Hematopoietic multipotent progenitor cell treated with erythropoietin and hydrocortisone succinate and interleukin-3 and kit ligand, for 6 days (in vitro differentiated cells): ENCODE measurements at regions not wholly inside any gene's neighbourhood (a gene's known extent, or its start where the extent isn't known, plus 50 kb on each side); places are given as distances from the start of the nearest gene placed in this dataset.
"Not testable (repeated sequence)": the region's sequence is repeated elsewhere in the genome, so short reads cannot be mapped to it uniquely, and the experiment has no call there.

Experiments
- DNase-seq: peaks from one replicate; pipeline ENCODE4 v3.0.0-alpha.2; 2015

DNA sequence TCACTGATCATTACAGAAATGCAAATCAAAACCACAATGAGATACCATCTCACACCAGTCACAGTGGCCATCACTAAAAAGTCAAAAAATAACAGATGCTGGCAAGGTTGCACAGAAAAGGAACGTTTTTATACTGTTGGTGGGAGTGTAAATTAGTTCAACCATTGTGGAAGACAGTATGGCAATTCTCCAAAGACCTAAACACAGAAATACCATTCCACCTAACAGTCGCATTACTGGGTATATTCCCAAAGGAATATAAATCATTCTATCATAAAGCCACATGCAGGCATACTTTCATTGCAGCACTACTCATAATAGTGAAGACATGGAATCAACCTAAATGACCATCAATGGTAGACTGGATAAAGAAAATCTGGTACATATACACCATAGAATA is 83.2 kb upstream of the ARID5B start:
- DNase-seq: not testable (repeated sequence)

DNA sequence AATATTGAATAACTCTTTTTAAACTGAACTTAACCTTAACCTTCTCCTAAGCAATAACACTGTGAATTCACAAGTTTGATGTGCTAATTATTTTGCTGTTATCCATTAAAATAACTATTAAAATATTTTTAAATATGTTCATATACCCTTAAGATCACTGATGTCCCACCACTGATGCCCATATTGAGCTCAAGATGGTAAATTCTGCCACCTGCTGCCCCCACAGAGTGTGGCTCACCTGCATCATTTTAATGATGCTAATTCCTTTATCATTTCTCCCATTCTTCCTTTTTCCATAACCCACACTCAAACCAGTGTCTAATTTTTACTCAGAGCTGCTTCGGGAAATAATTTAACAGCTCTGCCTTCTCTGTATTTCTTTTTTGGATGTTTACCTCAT is 82.3 kb upstream of the ARID5B start:
- DNase-seq: no peak

DNA sequence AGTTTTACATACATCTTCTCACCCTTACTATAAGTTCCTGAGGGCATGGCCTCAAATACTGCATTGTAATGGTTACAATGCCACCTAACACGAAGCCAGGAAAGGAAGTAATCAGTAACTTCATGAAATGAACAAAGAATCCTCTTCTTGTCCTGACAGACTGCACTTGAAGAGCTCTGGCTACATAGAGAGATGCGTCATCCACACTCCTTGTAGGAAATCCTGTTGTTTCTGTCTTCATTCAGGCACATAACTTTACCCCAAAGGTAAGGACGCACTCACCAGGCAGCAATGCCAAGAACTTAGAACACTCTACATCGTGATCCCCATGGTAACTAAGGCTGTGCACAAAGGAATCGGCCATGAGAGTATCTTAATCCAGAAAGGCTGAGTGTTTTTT is 80.3 kb upstream of the ARID5B start:
- no peak for DNase-seq

DNA sequence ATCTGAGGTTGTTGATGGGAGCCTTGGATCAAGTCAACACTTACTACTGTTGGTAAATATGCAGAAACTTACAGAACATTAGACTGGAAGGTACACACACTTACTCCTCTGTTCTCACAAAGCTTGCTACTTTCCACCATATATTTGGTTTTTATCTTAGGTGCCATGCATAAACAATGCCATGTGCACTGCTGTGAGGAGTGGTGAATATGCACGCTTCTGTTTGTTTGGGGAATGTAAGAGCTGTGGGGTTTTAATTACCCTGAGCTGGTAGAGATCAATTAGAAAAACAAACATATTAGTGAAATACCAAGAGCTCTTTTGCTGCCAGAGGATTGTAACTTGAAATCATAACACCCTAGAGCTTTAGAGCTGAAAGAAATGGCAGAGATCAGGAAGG is 79.8 kb upstream of the ARID5B start:
- DNase-seq: no peak

DNA sequence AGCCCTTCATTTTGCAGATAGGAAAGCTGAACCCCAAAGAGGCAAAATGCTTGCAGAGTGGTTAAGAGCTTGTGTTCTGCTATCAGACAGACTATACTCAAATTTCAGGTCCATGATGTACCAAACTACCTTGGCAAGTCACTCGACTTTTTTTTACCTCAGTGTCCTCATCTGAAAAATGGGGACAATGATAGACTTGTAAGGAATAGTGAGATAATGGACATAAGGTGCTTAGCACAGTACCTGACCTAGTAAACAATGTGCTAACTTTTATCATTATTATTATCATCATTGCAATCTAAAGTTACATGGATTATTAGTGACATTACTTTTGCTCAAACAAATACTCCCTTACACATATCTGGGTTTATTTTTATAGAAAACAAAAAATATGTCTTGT is 79.4 kb upstream of the ARID5B start:
- no peak for DNase-seq

DNA sequence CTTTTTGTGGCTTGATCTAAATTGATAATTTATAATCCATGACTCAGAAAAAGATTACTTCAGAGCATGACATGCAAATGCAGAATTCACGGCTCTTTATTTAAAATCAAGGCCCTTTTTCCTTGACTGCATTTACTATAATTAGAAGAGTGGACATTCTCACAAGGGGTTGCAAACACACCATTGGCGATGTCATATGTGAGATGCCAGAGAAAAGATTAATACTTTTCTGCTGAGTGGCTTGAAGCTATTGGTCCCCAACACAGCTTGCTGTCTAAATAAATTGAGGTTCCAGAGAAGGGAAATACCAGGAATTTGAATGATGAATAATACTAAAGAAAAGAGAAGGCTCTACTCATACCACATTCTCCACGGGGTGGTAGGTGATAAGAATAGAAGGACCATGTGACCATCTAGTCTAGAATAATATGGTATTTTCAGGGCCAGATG is 78.7 kb upstream of the ARID5B start:
- no peak for DNase-seq

DNA sequence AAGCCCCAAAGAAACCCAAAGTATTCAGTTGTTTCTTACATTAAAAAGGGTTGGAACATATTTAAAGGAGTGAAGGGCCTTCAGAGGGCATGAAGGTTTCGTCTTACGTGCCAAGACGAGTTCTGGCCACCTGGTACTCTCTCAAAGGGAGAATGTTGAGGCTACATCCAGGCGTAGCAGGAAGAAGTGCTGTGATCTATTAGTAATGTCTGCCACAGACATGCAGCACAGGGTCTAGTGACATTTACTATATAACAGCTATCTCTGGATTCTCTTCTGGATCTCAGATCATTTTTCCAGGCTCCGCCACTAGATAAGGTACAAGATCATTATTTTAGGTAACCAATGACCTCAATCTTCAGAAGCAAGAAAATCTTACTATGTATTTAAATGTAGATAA is 76.5 kb upstream of the ARID5B start:
- no peak for DNase-seq

DNA sequence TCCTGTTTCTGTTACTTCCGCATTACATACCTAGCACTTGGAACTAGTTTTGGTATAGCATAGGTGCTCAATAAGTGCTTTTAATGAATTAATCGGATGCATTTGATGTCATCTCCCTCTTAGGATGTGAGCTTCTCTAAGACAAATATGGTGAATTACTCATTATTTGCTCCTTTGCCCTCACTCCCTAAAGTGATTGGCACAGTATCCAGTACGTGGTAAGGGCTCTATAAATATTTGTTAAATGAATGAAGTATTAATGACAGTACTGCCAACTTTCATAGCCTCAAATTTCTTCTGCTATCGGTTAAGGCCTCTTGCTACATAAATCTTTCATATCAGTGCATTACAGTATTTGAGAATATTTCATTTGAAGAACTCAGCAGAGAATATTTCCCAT is 75.9 kb upstream of the ARID5B start:
- DNase-seq: no peak

DNA sequence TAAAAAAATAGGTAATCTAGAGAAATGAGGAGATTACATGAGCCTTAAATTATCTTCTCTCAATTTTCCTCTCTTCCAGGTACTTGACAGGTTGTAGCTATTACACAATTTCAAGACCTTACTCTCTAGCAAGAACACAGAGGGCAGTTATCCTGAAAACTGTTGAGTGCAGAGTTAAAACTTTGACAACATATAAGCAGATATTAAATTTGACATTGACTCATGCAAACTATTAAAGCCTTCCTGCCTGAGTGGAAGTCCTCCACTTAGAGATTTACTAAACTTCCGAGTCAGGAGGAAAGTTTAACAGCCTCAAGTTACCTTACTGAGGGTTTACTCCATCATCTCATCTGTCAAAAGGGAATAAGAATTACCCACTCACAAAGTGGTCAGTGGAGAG is 73.5 kb upstream of the ARID5B start:
- DNase-seq: no peak

DNA sequence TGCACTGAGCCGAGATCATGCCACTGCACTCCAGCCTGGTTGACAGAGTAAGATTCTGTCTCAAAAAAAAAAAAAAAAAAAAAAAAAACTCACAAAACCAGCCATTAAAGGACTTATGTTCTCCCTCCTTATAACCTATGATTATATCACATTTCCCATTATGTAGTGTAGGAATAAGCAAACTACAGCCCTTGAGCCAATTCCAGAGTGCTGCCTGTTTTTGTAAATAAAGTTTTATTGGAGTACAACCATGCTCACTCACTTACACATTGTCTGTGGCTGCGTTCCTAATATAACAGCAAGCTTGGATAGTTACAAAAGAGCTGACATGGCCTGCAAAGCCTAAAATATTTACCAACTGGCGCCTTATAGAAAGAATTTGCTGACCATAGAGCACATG is 72.7 kb upstream of the ARID5B start:
- DNase-seq: no peak

DNA sequence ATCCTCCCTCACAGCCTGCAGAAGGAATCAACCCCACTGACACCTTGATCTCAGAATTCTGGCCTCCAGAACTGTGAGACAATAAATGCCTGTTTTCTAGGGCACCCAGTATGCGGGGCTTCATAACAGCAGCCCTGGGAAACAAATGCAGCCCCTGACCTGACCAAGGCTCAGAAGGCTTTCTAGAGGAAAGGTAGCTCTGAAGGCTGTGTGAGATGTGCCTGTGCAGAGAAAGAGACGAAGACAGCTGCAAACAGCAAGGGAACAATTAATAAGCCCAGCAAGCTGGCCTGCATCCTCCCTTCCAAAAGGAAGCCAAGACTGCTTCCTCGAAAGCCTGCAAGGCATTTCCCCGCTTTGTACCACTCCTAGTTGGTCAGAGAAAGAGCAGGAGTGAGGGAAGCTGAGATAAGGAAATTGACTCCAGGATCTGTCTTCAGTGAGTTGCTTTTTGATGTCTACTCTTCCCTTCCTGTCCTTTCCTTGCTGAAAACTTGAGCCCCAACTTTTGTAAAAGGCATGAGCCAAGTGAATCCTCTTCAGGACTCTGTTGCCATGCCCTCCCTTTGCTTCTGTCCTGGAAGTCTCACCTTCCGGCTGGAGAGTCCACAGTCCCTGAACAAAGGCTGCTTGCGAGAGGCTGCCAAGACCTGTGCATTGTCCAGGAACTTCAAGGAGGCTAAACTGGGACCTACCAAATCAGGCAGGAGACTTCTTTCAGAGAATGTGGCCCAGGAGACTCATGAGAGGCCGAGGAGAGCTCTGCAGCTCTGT is 71.2 kb upstream of the ARID5B start:
- no peak for DNase-seq

DNA sequence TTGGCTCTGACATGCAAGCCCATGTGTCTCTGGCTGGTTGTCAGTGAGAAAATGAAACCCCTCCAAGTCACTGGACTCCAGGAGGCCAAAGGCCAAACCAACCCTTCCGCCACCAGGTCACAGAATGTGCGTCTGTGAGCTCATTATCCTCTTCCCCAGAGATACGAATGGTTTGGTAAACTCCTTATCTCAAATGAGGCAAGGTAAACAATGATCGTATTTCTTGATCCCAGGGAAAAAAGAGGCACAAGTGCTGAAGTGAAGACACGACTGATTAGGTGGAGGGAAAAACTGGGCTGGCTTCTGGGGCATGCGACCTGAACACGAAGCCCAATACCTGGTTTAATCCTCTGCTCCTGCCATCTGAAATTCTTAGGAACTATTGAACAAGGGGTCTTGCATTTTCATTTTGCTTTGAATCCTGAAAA is 70.6 kb upstream of the ARID5B start:
- no peak for DNase-seq

DNA sequence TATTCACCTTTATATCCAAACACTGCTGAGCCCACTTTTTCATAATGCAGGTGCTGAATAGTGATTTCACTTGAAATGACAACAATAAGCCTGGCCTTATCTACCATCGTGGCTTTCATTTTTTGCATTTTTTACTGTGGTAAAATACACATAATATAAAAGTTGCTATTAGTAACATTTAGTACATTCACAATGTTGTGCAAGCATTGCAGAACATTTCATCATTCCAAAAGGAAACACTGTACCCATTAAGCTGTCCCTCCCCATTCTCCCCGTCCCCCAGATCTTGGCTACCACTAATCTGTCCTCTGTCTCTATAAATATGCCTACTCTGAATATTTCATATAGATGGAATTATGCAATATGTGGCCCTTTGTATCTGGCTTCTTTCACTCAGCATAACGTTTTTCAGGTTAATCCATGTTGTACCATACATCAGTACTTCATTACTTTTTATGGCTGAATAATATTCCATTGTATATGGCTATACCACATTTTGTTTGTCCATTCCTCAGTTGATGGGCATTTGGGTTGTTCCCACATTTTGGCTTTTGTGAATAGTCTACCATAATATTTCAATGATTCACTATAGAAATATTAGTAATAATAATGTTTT is 68.5 kb upstream of the ARID5B start:
- peak; percentile 27 for DNase-seq

DNA sequence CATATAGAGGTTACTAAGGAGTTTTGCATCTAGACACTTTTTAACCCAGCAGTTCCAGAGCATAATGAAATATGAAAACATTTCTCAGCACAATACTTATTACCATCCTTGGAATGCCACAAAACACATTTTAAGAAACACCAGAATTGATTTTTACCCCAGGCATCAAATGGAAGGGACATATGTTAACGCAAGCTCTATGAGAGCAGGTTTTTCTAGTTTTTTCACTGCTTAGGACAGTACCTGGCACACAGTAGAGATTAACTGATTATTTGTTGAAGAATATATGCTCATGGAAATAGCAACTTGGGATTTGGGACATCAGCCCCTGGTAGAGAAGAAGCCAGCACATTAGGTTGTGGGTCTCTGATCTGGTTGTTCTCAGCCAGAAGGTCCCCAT is 67.0 kb upstream of the ARID5B start:
- DNase-seq: no peak

DNA sequence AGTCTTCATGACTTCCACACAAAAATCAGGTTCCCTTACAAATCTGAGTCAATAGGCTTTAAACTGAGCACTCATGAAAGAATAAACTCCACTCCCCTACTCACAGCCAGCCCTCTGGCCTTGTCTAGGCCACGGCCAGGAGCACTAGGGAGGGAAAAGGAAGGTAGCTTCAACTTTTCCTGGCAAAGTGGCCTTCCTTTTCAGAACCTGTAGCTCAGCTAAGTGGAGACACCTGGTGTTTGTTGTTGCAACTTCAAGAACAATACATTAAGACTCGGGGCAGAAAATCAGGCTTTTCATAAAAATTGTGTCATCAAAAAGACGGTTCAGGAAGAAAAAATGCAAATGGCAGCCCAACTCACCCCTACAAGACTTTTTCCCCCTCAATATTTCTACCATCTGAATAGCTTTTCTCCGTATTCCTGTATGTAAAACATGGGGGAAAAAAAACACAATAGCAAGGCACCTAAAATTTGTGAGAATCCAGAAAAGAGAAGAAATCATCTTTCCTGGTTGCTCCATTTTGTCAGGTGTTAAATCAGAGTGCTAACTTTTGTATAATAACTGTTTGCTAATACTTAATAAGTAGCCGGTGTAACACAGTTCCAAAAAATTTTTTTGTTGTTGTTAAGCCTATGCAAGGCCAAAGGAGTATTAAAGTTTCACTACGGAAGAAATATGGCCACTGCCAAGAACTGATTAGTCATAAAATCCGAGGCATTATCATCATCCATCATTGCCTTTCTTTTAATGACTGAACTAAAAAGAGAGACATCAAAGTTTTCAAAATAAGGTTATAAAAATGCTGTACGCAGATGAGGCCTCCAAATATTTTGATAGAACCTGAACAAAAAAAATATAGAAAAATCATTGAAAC is 66.2 kb upstream of the ARID5B start:
- peak; percentile 75 for DNase-seq

DNA sequence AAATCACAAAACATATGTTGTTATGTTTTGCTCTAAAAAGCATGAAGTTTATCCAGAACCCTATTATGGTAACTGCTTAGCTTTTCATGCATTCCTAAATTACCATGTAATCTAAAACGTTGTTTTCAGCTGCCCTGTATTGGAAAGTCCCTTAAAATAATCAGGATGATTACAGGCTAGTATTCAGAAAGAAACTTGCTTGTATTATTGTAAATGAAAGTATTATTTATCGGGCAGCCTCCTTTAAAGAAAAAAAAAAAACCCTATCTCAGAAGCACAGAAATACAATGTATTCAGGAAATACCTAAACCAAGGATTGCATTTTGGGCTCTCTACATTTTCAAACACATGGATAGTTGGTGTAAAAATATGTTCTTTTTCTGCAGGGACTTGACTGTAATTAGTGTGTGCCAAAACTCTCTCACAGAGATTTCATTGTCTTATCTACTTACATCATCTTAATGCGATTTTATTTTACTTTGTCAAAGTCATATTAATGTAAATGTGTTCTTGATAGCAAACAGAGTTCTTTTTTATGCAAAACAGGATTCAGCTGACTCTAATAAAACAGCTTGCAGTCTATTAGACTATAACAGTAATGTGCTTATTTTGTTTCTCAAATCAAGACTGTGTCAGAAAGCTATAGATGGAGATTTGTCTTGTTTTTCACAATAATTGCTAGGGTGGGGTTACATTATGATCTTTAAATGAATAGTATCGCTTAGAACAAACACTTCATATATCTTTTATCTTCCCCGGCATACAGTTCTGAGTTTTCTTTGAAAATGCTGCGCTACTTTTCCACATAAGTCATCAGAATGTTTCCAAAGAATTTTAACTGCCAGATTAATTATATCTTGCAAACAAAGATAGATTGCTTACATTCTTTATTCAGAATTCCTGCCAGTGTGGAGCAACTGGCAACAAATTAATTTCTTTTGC is 65.3 kb upstream of the ARID5B start:
- DNase-seq: peak; percentile 19

DNA sequence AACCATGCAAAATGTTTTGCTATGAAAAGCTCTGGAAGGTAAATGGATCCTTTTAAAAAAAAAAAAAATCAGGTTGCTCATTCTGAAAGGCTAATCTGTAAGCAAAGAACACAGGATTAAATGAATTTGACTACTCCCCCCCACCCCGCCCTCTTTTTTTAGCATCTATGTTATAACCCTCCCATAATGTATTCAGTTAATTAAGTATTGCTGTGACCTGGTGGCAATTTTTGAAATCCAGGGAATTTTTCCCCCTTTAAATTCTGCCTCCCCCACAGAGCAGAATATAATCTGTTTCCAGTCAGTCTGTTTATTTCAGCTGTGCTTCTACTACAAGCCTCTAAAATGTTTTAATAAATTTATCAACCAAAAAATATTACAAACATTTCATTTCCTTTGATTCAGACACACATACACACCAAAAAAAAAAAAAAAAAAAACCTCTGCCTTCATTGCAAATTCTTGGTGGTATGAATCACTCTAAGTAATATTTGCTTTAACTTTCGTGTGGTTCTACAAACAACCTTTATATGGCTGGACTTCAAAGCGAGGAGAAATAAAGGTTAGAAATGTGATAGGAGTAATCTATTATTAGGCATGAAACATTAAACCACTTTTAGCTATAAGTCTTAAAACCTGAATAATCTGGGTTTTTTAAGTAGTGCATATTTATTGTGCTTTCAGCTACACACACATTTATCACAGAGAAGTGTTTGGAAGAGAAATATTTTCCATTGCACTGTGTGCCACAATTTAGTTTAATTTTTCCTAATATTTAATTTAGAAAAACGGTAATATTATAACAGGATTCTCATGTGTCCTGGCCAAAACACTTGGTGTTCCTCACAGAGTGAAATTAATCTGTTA is 64.4 kb upstream of the ARID5B start:
- no peak for DNase-seq

DNA sequence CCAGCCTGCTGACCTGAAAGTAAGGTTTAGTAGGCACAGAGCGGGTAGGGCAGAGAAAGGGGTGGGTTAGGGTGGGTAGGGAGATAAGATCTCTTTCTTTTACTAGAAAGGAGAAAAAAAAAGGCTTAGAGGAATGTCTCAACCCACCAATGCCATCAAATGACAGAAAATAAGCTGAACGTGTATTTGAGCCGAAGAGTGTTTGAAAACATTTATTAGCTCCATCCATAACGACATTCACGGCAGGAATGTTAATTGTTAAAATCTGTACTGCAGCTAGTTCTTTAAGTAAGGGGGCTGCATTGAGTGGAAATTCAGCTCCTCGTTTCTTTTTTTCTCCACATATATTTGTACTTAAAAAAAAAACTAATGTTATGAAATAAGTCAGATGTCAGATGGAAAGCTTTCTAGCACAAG is 63.7 kb upstream of the ARID5B start:
- DNase-seq: no peak

DNA sequence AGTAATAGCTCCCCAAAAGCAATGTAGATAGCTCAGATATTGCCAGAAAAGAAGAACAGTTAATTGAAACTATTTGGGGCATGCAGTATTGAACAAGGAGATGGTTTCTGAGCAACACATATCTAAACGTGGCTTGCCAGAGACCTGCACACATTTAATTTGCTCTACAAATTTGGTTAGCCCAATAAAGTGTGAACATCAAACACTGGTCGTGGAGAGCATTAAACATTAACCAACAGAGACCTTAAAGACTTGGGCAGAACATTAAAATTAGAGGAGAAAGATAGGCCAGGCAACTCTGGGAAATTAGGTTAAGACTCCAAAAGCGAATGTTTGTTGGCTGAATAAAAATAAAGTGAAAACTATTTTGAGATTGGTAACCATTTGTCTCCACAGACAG is 61.6 kb upstream of the ARID5B start:
- DNase-seq: no peak

DNA sequence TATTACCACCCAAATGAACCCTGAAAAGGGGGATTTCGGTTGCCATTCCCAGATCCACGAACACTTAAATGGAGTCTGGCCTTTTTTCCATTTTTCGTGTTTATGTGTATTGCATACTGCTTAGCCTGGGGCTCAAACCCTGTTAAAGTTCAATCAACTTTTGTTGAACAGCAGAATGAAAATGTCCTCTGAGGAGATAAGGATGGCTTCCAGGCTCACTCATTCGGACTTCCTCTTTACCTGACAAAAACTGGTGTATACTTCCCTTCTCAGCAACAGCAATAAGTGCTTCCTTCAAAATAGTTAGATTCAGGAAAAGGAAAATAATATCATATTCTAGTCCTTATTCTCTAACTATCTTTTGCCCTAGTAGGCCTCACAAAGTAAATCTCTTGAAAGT is 61.1 kb upstream of the ARID5B start:
- DNase-seq: no peak

DNA sequence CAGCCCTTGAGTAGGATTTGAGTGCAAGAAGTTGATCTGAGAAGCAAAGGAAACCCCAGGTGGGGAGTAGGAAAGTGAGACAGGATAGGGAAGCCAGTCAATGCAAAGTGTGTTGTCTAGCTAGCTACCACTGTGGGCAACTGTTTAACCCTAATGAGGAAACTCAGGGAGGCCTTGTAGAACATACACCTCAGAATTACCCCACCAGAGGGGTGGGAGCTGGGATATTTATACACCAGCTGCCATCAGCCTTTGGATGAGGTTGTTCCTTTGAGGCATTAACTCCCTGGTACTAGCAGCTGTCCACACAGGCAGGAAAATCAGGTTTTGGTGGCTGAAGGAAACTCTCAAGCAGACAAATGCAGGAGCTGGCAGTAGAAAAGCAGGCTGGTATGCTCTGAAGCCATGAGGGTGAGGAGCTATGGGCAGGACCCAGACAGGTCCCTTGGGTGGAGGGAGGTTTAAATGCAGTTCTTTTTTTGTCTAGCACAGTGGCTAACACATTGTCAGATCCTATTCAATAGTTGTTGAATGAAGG is 60.1 kb upstream of the ARID5B start:
- no peak for DNase-seq
